ENCODE measurements at regions not wholly inside any gene's neighbourhood (a gene's known extent, or its start where the extent isn't known, plus 50 kb on each side); places are given as distances from the start of the nearest gene placed in this dataset.
"Not testable (repeated sequence)": the region's sequence is repeated elsewhere in the genome, so short reads cannot be mapped to it uniquely, and the experiment has no call there.

- DNase-seq: no peak
Measured at GRCh38 chr3:27628026-27628750, 93.9 kb downstream of the EOMES start.

GRCh38 chr3:27626596-27627118 lies 95.5 kb downstream of the EOMES start:
- DNase-seq: no peak

- DNase-seq: no peak
Measured at GRCh38 chr3:27625864-27626263, 96.3 kb downstream of the EOMES start.

- DNase-seq: no peak
Measured at GRCh38 chr3:27623085-27623753, 98.9 kb downstream of the EOMES start.

- no peak for DNase-seq
Measured at GRCh38 chr3:27617552-27617951, 104.6 kb downstream of the EOMES start.

GRCh38 chr3:27616031-27616430 lies 106.1 kb downstream of the EOMES start:
- DNase-seq: no peak

GRCh38 chr3:27615555-27615954 lies 106.6 kb downstream of the EOMES start:
- DNase-seq: no peak

GRCh38 chr3:27614592-27614991 lies 107.5 kb downstream of the EOMES start:
- DNase-seq: no peak

- DNase-seq: no peak
Measured at GRCh38 chr3:27613846-27614500, 108.2 kb downstream of the EOMES start.

- no peak for DNase-seq
Measured at GRCh38 chr3:27610800-27611525, 111.2 kb downstream of the EOMES start.

- DNase-seq: no peak
Measured at GRCh38 chr3:27607370-27607769, 114.8 kb downstream of the EOMES start.

GRCh38 chr3:27606537-27606936 lies 115.6 kb downstream of the EOMES start:
- no peak for DNase-seq

- not testable (repeated sequence) for DNase-seq
Measured at GRCh38 chr3:27601311-27601710, 117.1 kb upstream of the SLC4A7 start.

GRCh38 chr3:27599741-27600140 lies 115.6 kb upstream of the SLC4A7 start:
- DNase-seq: not testable (repeated sequence)

GRCh38 chr3:27596921-27597320 lies 112.7 kb upstream of the SLC4A7 start:
- DNase-seq: no peak

GRCh38 chr3:27596334-27596841 lies 112.2 kb upstream of the SLC4A7 start:
- DNase-seq: no peak

- no peak for DNase-seq
Measured at GRCh38 chr3:27594096-27594690, 110.0 kb upstream of the SLC4A7 start.

- no peak for DNase-seq
Measured at GRCh38 chr3:27593173-27593572, 109.0 kb upstream of the SLC4A7 start.

- DNase-seq: no peak
Measured at GRCh38 chr3:27591312-27592210, 107.4 kb upstream of the SLC4A7 start.

- peak; percentile 36 for DNase-seq
Measured at GRCh38 chr3:27590437-27591298, 106.5 kb upstream of the SLC4A7 start.

Data from SIG-M5 (cell line).